ENCODE measurements at regions not wholly inside any gene's neighbourhood (a gene's known extent, or its start where the extent isn't known, plus 50 kb on each side); places are given as distances from the start of the nearest gene placed in this dataset.
"Not testable (repeated sequence)": the region's sequence is repeated elsewhere in the genome, so short reads cannot be mapped to it uniquely, and the experiment has no call there.

GRCh38 chr11:33989461-33989860 lies 62.1 kb upstream of the CAPRIN1 start:
- no peak for DNase-seq (ENCODE audit: low spot score, unreplicated experiment)
- Mint-ChIP-seq H3K36me3 (ENCODE audit: insufficient read depth) (no peaks in the 10 kb centered on the region), H3K9me3 (ENCODE audit: low read depth) (no peaks in the 10 kb centered on the region), H3K4me1 (ENCODE audit: low read depth) (no peaks in the 10 kb centered on the region), H3K27me3 (peaks cover 2% of the 10 kb centered on the region), H3K4me3 (ENCODE audit: low read depth) (no peak overlapping the region), H3K27ac (no peak overlapping the region)
- no peak for TF ChIP-seq CTCF (IDR thresholded peaks at IDR 0.05; ENCODE audit: unreplicated experiment)

- H3K4me3 Mint-ChIP-seq (ENCODE audit: low read depth) = no peak overlapping the region
- H3K36me3 Mint-ChIP-seq (ENCODE audit: insufficient read depth) = no peaks in the 10 kb centered on the region
- no peak for DNase-seq (ENCODE audit: low spot score, unreplicated experiment)
- no peak overlapping the region for H3K27ac Mint-ChIP-seq
- no peaks in the 10 kb centered on the region for H3K9me3 Mint-ChIP-seq (ENCODE audit: low read depth)
- H3K4me1 Mint-ChIP-seq (ENCODE audit: low read depth) = no peaks in the 10 kb centered on the region
- peaks cover 2% of the 10 kb centered on the region for H3K27me3 Mint-ChIP-seq
- no peak for TF ChIP-seq CTCF (IDR thresholded peaks at IDR 0.05; ENCODE audit: unreplicated experiment)
Measured at GRCh38 chr11:33988586-33989370, 62.8 kb upstream of the CAPRIN1 start.

DNA sequence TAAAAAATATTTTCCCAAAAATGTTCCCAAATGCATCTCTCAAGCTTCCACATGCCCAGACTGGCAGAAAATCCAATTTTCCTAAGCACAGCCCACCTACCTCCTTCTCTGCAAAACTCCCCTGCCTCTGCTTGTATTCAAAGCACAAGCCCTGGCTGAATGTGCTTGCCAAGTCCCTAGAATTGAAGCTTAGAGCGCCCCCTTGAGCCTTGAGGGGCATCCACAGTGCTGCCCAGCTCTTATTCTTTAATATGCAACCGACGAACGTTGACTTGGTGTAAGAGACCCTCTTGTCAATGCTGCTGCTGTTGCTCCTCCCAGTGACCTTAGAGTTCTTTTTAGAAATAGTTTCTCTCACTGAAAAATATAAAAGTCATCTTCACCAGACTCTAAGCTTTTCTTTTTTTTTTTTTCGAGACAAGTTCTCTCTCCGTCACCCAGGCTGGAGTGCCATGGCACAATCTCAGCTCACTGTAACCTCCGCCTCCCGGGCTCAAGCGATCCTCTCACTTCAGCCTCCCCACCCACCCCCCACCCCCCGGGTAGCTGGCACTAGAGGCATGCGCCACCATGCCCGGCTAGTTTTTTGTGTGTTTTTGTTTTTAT lies 63.5 kb upstream of the CAPRIN1 start:
- Mint-ChIP-seq H3K36me3 (ENCODE audit: insufficient read depth) (no peaks in the 10 kb centered on the region), H3K4me3 (ENCODE audit: low read depth) (no peak overlapping the region), H3K9me3 (ENCODE audit: low read depth) (no peaks in the 10 kb centered on the region), H3K27ac (no peak overlapping the region), H3K27me3 (peaks cover 2% of the 10 kb centered on the region), H3K4me1 (ENCODE audit: low read depth) (no peaks in the 10 kb centered on the region)
- peak; percentile 67 for TF ChIP-seq CTCF (IDR thresholded peaks at IDR 0.05; ENCODE audit: unreplicated experiment)
- DNase-seq (ENCODE audit: low spot score, unreplicated experiment) = peak; percentile 28

DNA sequence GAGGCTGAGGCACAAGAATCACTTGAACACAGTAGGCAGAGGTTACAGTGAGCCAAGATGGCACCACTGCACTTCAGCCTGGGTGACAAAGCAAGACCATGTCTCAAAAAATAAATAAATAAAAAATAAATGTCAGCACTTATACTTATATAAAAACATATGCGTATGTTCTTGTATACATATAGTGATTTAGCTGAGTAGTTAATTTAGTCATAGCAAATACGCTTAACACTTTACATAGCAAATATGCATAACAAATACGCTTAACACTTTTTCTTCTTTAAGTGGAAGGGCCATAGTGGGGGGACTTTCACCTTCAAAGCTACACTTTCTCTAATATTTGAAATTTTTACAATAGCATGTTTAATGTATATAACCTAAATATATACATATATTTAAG lies 64.0 kb upstream of the CAPRIN1 start:
- Mint-ChIP-seq H3K27ac (no peak overlapping the region), H3K4me3 (ENCODE audit: low read depth) (no peak overlapping the region), H3K27me3 (peaks cover 2% of the 10 kb centered on the region), H3K4me1 (ENCODE audit: low read depth) (no peaks in the 10 kb centered on the region), H3K36me3 (ENCODE audit: insufficient read depth) (no peaks in the 10 kb centered on the region), H3K9me3 (ENCODE audit: low read depth) (no peaks in the 10 kb centered on the region)
- TF ChIP-seq CTCF (IDR thresholded peaks at IDR 0.05; ENCODE audit: unreplicated experiment) = no peak
- DNase-seq (ENCODE audit: low spot score, unreplicated experiment) = no peak

DNA sequence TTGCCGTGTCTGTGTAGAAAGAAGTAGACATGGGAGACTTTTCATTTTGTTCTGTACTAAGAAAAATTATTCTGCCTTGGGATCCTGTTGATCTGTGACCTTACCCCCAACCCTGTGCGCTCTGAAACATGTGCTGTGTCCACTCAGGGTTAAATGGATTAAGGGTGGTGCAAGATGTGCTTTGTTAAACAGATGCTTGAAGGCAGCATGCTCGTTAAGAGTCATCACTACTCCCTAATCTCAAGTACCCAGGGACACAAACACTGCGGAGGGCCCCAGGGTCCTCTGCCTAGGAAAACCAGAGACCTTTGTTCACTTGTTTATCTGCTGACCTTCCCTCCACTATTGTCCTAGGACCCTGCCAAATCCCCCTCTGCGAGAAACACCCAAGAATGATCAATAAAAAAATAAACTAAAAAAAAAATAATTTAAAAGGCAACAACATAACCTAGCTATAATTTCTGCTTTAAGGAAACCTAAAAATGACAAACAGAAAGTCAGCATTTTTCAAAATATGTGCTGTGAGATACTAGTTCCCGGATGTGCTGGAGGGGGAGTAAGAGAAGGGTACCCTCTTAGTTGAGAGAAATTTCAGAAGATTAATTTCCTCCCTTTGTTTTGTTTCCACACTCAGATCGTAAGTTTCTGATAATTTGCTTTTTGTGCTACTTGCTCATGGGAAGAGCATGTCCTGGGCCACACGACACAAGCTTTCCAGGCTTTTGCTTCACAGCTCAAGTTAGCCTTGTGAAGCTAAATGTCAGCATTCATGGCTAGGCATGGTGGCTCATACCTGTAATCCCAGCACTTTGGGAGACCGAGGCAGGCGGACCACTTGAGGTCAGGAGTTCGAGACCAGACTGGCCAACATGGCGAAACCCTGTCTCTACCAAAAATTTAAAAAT lies 64.7 kb upstream of the CAPRIN1 start:
- H3K27ac Mint-ChIP-seq; H3K9me3 Mint-ChIP-seq (ENCODE audit: low read depth); H3K27me3 Mint-ChIP-seq; H3K36me3 Mint-ChIP-seq (ENCODE audit: insufficient read depth); H3K4me3 Mint-ChIP-seq (ENCODE audit: low read depth); H3K4me1 Mint-ChIP-seq (ENCODE audit: low read depth); DNase-seq (ENCODE audit: low spot score, unreplicated experiment): not testable (repeated sequence)

Measured in progenitor cell of endocrine pancreas (in vitro differentiated cells).